PFSK-1 (cell line): ENCODE measurements at regions not wholly inside any gene's neighbourhood (a gene's known extent, or its start where the extent isn't known, plus 50 kb on each side); places are given as distances from the start of the nearest gene placed in this dataset.

Experiments
- FOXP2 ChIP-seq: optimal IDR thresholded peaks from 2 replicates; pipeline ENCODE3; 2011; ENCODE audit warnings: borderline replicate concordance, control low read depth, inconsistent platforms; ENCODE audit not compliant: insufficient read depth; ENCODE audit errors: extremely low read length, extremely low read depth
- POLR2AphosphoS5 ChIP-seq: IDR thresholded peaks from 2 replicates; pipeline ENCODE4 v1.6.1; 2012; ENCODE audit warnings: low read depth, mild to moderate bottlenecking, control low read depth, low read length, moderate library complexity
- REST ChIP-seq, 2 experiments: IDR thresholded peaks; 2 replicates each; pipeline versions ENCODE4 v1.6.1 to v1.8.0; 2011 to 2012; ENCODE audit warnings: low read depth in 2 of 2, low read length in 2 of 2, control low read depth in 1 of 2, inconsistent platforms in 1 of 2, mild to moderate bottlenecking in 1 of 2, moderate library complexity in 1 of 2; ENCODE audit not compliant: insufficient read depth in 1 of 2
- SIN3A ChIP-seq: IDR thresholded peaks from 2 replicates; pipeline ENCODE4 v1.6.1; 2012; ENCODE audit warnings: mild to moderate bottlenecking, low read length, moderate library complexity, borderline replicate concordance; ENCODE audit not compliant: insufficient read depth
- TAF1 ChIP-seq: IDR thresholded peaks from 2 replicates; pipeline ENCODE4 v1.6.1; 2012; ENCODE audit warnings: low read length, control low read depth, borderline replicate concordance; ENCODE audit not compliant: insufficient read depth

GRCh38 chr10:20427821-20428220, 469.3 kb downstream of the NEBL start:
- TF ChIP-seq TAF1 (no peak), FOXP2 (no peak), REST (IDR thresholded peaks at IDR 0.05; ENCODE audit: insufficient read depth in 1 of 2, low read depth in 2 of 2, low read length in 2 of 2) (no peak), POLR2AphosphoS5 (no peak), SIN3A (no peak)
